ENCODE measurements at regions not wholly inside any gene's neighbourhood (a gene's known extent, or its start where the extent isn't known, plus 50 kb on each side); places are given as distances from the start of the nearest gene placed in this dataset.

- TF ChIP-seq CTCF (conservative IDR thresholded peaks at IDR 0.05; ENCODE audit: low read length) (no peak), EZH2phosphoT487 (IDR thresholded peaks at IDR 0.05; ENCODE audit: borderline replicate concordance) (no peak)
Measured at GRCh38 chr3:153484842-153485241, 322.8 kb downstream of the RAP2B start.
